ENCODE measurements at regions not wholly inside any gene's neighbourhood (a gene's known extent, or its start where the extent isn't known, plus 50 kb on each side); places are given as distances from the start of the nearest gene placed in this dataset.

GRCh38 chr11:90798769-90799168 is 575.9 kb upstream of the CHORDC1 start:
- Histone ChIP-seq H3K4me1 (ENCODE audit: insufficient read depth, low read length) (peaks cover 12% of the 10 kb centered on the region; the same call in 1 of the 2 replicates), H3K36me3 (ENCODE audit: insufficient read depth, low read length) (no peaks in the 10 kb centered on the region), H3K9ac (ENCODE audit: low read depth, low read length) (no peak overlapping the region), H3K9me3 (ENCODE audit: control insufficient read depth, insufficient read depth, low read length) (no peaks in the 10 kb centered on the region)

- Histone ChIP-seq H3K9me3 (ENCODE audit: control insufficient read depth, insufficient read depth, low read length) (no peaks in the 10 kb centered on the region), H3K9ac (ENCODE audit: low read depth, low read length) (no peak overlapping the region), H3K36me3 (ENCODE audit: insufficient read depth, low read length) (no peaks in the 10 kb centered on the region), H3K4me1 (ENCODE audit: insufficient read depth, low read length) (no peaks in the 10 kb centered on the region; the same call in 1 of the 2 replicates)
Measured at GRCh38 chr11:90795746-90796145, 572.9 kb upstream of the CHORDC1 start.

GRCh38 chr11:90788961-90789360 is 566.1 kb upstream of the CHORDC1 start:
- H3K9me3 ChIP-seq (ENCODE audit: control insufficient read depth, insufficient read depth, low read length), result no peaks in the 10 kb centered on the region
- H3K9ac ChIP-seq (ENCODE audit: low read depth, low read length), result no peak overlapping the region
- no peaks in the 10 kb centered on the region for H3K4me1 ChIP-seq (ENCODE audit: insufficient read depth, low read length)

GRCh38 chr11:90784241-90784814 is 561.5 kb upstream of the CHORDC1 start:
- Histone ChIP-seq H3K4me1 (ENCODE audit: insufficient read depth, low read length) (no peaks in the 10 kb centered on the region), H3K36me3 (ENCODE audit: insufficient read depth, low read length) (no peaks in the 10 kb centered on the region), H3K9ac (ENCODE audit: low read depth, low read length) (no peak overlapping the region), H3K9me3 (ENCODE audit: control insufficient read depth, insufficient read depth, low read length) (no peaks in the 10 kb centered on the region)

More at GRCh38 chr11:90788961-90789360, 566.1 kb upstream of the CHORDC1 start:
- no peaks in the 10 kb centered on the region for H3K36me3 ChIP-seq (ENCODE audit: insufficient read depth, low read length)

- no peak overlapping the region for H3K9ac ChIP-seq (ENCODE audit: low read depth, low read length)
- no peaks in the 10 kb centered on the region for H3K4me1 ChIP-seq (ENCODE audit: insufficient read depth, low read length)
- H3K9me3 ChIP-seq (ENCODE audit: control insufficient read depth, insufficient read depth, low read length), result no peaks in the 10 kb centered on the region
- H3K36me3 ChIP-seq (ENCODE audit: insufficient read depth, low read length), result no peaks in the 10 kb centered on the region
Measured at GRCh38 chr11:90783111-90783510, 560.3 kb upstream of the CHORDC1 start.

GRCh38 chr11:90779098-90779497 is 556.2 kb upstream of the CHORDC1 start:
- H3K4me1 ChIP-seq (ENCODE audit: insufficient read depth, low read length), result no peaks in the 10 kb centered on the region
- H3K9ac ChIP-seq (ENCODE audit: low read depth, low read length), result no peak overlapping the region
- H3K36me3 ChIP-seq (ENCODE audit: insufficient read depth, low read length), result no peaks in the 10 kb centered on the region
- no peaks in the 10 kb centered on the region for H3K9me3 ChIP-seq (ENCODE audit: control insufficient read depth, insufficient read depth, low read length)

- no peak overlapping the region for H3K9ac ChIP-seq (ENCODE audit: low read depth, low read length)
- H3K9me3 ChIP-seq (ENCODE audit: control insufficient read depth, insufficient read depth, low read length), result no peaks in the 10 kb centered on the region
- no peaks in the 10 kb centered on the region for H3K4me1 ChIP-seq (ENCODE audit: insufficient read depth, low read length)
- H3K36me3 ChIP-seq (ENCODE audit: insufficient read depth, low read length), result no peaks in the 10 kb centered on the region
Measured at GRCh38 chr11:90775567-90776165, 552.8 kb upstream of the CHORDC1 start.

- Histone ChIP-seq H3K36me3 (ENCODE audit: insufficient read depth, low read length) (no peaks in the 10 kb centered on the region), H3K9me3 (ENCODE audit: control insufficient read depth, insufficient read depth, low read length) (no peaks in the 10 kb centered on the region), H3K9ac (ENCODE audit: low read depth, low read length) (no peak overlapping the region), H3K4me1 (ENCODE audit: insufficient read depth, low read length) (no peaks in the 10 kb centered on the region)
Measured at GRCh38 chr11:90774727-90775566, 552.1 kb upstream of the CHORDC1 start.

GRCh38 chr11:90770007-90770406 is 547.2 kb upstream of the CHORDC1 start:
- Histone ChIP-seq H3K9me3 (ENCODE audit: control insufficient read depth, insufficient read depth, low read length) (no peaks in the 10 kb centered on the region), H3K36me3 (ENCODE audit: insufficient read depth, low read length) (no peaks in the 10 kb centered on the region), H3K9ac (ENCODE audit: low read depth, low read length) (no peak overlapping the region), H3K4me1 (ENCODE audit: insufficient read depth, low read length) (no peaks in the 10 kb centered on the region)

GRCh38 chr11:90766121-90766520 is 543.3 kb upstream of the CHORDC1 start:
- Histone ChIP-seq H3K36me3 (ENCODE audit: insufficient read depth, low read length) (no peaks in the 10 kb centered on the region), H3K9ac (ENCODE audit: low read depth, low read length) (no peak overlapping the region), H3K4me1 (ENCODE audit: insufficient read depth, low read length) (no peaks in the 10 kb centered on the region), H3K9me3 (ENCODE audit: control insufficient read depth, insufficient read depth, low read length) (no peaks in the 10 kb centered on the region)

- Histone ChIP-seq H3K9ac (ENCODE audit: low read depth, low read length) (no peak overlapping the region), H3K9me3 (ENCODE audit: control insufficient read depth, insufficient read depth, low read length) (no peaks in the 10 kb centered on the region), H3K4me1 (ENCODE audit: insufficient read depth, low read length) (no peaks in the 10 kb centered on the region), H3K36me3 (ENCODE audit: insufficient read depth, low read length) (no peaks in the 10 kb centered on the region)
Measured at GRCh38 chr11:90764691-90765090, 541.8 kb upstream of the CHORDC1 start.

- H3K4me1 ChIP-seq (ENCODE audit: insufficient read depth, low read length), result no peaks in the 10 kb centered on the region
- H3K36me3 ChIP-seq (ENCODE audit: insufficient read depth, low read length), result no peaks in the 10 kb centered on the region
- H3K9ac ChIP-seq (ENCODE audit: low read depth, low read length), result no peak overlapping the region
- no peaks in the 10 kb centered on the region for H3K9me3 ChIP-seq (ENCODE audit: control insufficient read depth, insufficient read depth, low read length)
Measured at GRCh38 chr11:90757849-90758494, 535.1 kb upstream of the CHORDC1 start.

- no peaks in the 10 kb centered on the region for H3K9me3 ChIP-seq (ENCODE audit: control insufficient read depth, insufficient read depth, low read length)
- H3K9ac ChIP-seq (ENCODE audit: low read depth, low read length), result no peak overlapping the region
- H3K4me1 ChIP-seq (ENCODE audit: insufficient read depth, low read length), result no peaks in the 10 kb centered on the region
Measured at GRCh38 chr11:90756617-90757016, 533.8 kb upstream of the CHORDC1 start.

GRCh38 chr11:90753546-90753945 is 530.7 kb upstream of the CHORDC1 start:
- Histone ChIP-seq H3K4me1 (ENCODE audit: insufficient read depth, low read length) (no peaks in the 10 kb centered on the region), H3K9ac (ENCODE audit: low read depth, low read length) (no peak overlapping the region), H3K36me3 (ENCODE audit: insufficient read depth, low read length) (no peaks in the 10 kb centered on the region), H3K9me3 (ENCODE audit: control insufficient read depth, insufficient read depth, low read length) (no peaks in the 10 kb centered on the region)

More at GRCh38 chr11:90756617-90757016, 533.8 kb upstream of the CHORDC1 start:
- H3K36me3 ChIP-seq (ENCODE audit: insufficient read depth, low read length), result no peaks in the 10 kb centered on the region

Data from ES-I3 (cell line).